GM19035 (cell line): ENCODE measurements at regions not wholly inside any gene's neighbourhood (a gene's known extent, or its start where the extent isn't known, plus 50 kb on each side); places are given as distances from the start of the nearest gene placed in this dataset.

Experiments used
- ATAC-seq: cut with Tn5 transposase; IDR thresholded peaks from one replicate; pipeline ENCODE4 v1.9.1; 2021; ENCODE audit not compliant: unreplicated experiment

- no peak for ATAC-seq
These were observed 200.3 kb upstream of the SEMA6D start for GRCh38 chr15:47516972-47517371.

- ATAC-seq: no peak
These were observed 199.6 kb upstream of the SEMA6D start for GRCh38 chr15:47517737-47518136.

GRCh38 chr15:47523681-47524475 lies 193.4 kb upstream of the SEMA6D start:
- ATAC-seq: no peak

GRCh38 chr15:47529241-47529640 lies 188.1 kb upstream of the SEMA6D start:
- no peak for ATAC-seq

GRCh38 chr15:47534673-47535072 lies 182.6 kb upstream of the SEMA6D start:
- no peak for ATAC-seq

- no peak for ATAC-seq
These were observed 175.7 kb upstream of the SEMA6D start for GRCh38 chr15:47541562-47541961.

- ATAC-seq: no peak
These were observed 174.9 kb upstream of the SEMA6D start for GRCh38 chr15:47542312-47542989.

- ATAC-seq: no peak
These were observed 169.1 kb upstream of the SEMA6D start for GRCh38 chr15:47548231-47548630.

GRCh38 chr15:47548986-47549385 lies 168.3 kb upstream of the SEMA6D start:
- ATAC-seq: no peak

GRCh38 chr15:47551079-47551478 lies 166.2 kb upstream of the SEMA6D start:
- no peak for ATAC-seq

- no peak for ATAC-seq
These were observed 165.8 kb upstream of the SEMA6D start for GRCh38 chr15:47551546-47551945.

GRCh38 chr15:47552978-47553608 lies 164.2 kb upstream of the SEMA6D start:
- no peak for ATAC-seq

- no peak for ATAC-seq
These were observed 163.4 kb upstream of the SEMA6D start for GRCh38 chr15:47553947-47554346.

GRCh38 chr15:47561102-47561501 lies 156.2 kb upstream of the SEMA6D start:
- ATAC-seq: no peak

- ATAC-seq: no peak
These were observed 151.4 kb upstream of the SEMA6D start for GRCh38 chr15:47565949-47566348.

GRCh38 chr15:47566610-47567009 lies 150.7 kb upstream of the SEMA6D start:
- ATAC-seq: no peak

- ATAC-seq: no peak
These were observed 149.3 kb upstream of the SEMA6D start for GRCh38 chr15:47568030-47568429.

- ATAC-seq: no peak
These were observed 147.3 kb upstream of the SEMA6D start for GRCh38 chr15:47570044-47570443.

GRCh38 chr15:47570451-47570850 lies 146.9 kb upstream of the SEMA6D start:
- no peak for ATAC-seq

- ATAC-seq: no peak
These were observed 146.2 kb upstream of the SEMA6D start for GRCh38 chr15:47570881-47571640.

- no peak for ATAC-seq
These were observed 143.6 kb upstream of the SEMA6D start for GRCh38 chr15:47573673-47574072.
